ENCODE measurements at regions not wholly inside any gene's neighbourhood (a gene's known extent, or its start where the extent isn't known, plus 50 kb on each side); places are given as distances from the start of the nearest gene placed in this dataset.

DNA sequence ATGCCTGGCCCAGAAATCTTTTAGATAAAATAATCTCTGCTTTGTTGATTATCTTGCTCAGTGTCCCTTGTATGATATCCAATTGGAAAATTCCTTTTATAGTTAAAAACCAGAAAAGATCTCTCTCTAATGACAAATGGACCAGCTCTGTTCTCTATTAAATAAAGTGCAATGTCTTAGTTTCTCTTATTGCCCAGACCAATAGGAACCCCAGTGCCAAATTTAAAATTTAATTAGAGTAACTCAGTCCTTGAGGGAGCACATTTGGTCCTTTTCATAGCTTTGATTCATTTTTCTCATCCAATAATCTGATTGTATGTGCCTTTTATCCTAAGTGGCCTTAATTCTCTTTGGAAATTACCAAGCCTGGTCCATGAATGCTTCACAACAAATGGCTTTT, 158.9 kb upstream of the FOXK1 start:
- TF ChIP-seq POLR2AphosphoS5 (IDR thresholded peaks at IDR 0.05; ENCODE audit: borderline replicate concordance, low read depth, low read length) (no peak), EZH2 (IDR thresholded peaks at IDR 0.05) (no peak), FOXP2 (optimal IDR thresholded peaks at IDR 0.05; ENCODE audit: control extremely low read depth, extremely low read length, insufficient read depth) (no peak)

All from SK-N-MC (cell line).